Left renal pelvis (tissue), 4 donors: ENCODE measurements at regions not wholly inside any gene's neighbourhood (a gene's known extent, or its start where the extent isn't known, plus 50 kb on each side); places are given as distances from the start of the nearest gene placed in this dataset.

Experiments used
- DNase-seq, 4 donors: peaks; one replicate each; pipeline ENCODE4 v3.0.0-alpha.2; 2013; ENCODE audit warnings: low read depth in 4 of 4, low spot score in 3 of 4

GRCh38 chr18:42184685-42185477 lies 229.8 kb downstream of the PIK3C3 start:
- no peak for DNase-seq

DNA sequence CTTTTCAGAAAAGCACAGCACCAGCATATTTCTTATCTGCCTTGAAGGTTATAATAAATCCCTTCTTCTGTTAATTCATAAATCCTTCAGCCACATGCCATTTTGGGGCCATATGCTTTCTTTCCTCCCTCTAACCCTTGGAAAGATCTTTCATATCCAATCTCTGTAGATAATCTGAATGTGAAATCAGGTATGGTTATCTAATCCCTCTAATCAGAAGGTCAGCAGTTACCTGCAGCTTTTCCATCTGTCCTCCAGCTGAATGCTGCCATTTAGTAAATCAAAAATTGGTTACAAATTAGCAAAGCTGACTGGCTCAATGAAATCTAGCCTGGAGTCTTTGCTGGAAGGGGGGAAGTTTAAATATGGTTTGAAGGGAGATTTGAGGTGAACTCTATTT lies 230.5 kb downstream of the PIK3C3 start:
- DNase-seq: no peak

GRCh38 chr18:42187611-42188380 lies 232.8 kb downstream of the PIK3C3 start:
- no peak for DNase-seq

DNA sequence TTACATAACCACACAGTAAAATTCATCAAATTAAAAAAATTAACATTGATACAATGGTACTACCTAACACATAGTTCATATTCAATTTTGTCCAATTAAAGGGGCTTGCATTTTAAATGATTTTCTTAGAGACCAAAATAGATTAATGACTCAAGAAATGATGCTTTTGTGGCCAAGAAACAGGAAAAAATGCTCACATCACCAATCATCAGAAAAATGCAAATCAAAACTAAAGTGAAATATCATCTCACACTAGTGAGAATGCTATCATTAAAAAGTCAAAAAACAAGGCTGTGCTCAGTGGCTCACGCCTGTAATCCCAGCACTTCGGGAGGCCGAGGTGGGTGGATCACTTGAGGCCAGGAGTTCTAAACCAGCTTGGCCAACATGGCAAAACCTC lies 235.6 kb downstream of the PIK3C3 start:
- no peak for DNase-seq

DNA sequence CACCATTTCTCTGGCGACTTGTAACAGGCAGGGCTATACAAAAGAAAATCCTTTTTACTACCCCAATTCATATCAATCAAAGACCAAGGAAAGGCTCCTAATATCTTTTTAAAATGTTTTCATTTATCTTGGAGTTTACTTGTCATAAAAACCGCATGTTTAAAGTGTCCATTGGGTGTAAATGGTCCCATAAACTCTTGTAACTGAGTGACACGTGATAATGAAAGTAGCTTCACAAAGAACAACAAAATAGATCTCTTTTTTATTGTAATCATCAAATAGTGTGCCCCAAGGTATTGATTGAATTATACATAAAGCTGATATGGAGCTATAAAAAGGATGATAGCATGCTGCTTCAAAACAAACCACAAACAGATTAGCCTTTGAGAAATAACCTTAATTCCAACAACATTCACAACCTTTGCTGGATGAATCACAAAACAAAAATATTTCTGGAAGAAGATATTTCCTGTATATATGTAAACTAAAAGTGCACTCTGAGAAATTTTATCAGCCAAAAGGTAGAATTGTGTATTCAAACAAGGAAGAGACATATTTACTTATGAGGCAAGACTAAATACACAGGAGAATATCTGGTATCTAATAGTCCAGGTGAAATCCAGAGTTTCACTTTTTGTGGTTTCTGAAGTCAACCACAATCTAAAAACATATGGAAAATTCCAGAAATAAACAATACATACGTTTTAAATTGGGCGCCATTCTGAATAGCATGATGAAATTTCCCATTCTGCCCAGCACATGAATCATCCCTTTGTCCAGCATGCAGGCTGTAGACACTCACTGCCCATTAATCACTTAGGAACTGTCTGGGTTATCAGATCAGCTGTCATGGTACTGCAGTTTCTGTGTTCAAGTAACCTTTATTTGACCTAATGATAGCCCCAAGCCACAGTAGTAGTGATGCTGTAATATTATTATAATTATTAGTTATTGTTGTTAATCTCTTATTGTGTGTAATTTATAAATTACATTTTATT lies 237.5 kb downstream of the PIK3C3 start:
- DNase-seq: no peak

- no peak for DNase-seq
These were observed 241.6 kb downstream of the PIK3C3 start for GRCh38 chr18:42196651-42197050.

DNA sequence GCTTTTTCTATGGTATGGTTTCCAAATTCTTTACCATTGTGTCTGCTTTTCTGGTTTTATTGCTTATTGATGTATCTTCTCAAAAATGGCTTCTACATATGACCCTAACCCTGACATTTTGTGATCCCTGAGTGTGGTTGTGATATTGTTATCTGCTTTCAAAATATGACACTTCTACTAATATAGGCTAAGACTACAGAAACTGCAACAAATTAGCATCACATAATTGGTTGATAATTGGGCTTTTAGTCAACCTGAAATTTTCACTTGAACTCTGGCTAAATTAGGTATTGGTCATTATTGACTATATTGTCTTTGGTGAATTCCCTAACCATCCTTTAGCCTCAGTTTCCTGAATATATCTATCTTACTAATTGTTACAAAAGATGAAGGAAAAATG lies 246.1 kb downstream of the PIK3C3 start:
- no peak for DNase-seq

DNA sequence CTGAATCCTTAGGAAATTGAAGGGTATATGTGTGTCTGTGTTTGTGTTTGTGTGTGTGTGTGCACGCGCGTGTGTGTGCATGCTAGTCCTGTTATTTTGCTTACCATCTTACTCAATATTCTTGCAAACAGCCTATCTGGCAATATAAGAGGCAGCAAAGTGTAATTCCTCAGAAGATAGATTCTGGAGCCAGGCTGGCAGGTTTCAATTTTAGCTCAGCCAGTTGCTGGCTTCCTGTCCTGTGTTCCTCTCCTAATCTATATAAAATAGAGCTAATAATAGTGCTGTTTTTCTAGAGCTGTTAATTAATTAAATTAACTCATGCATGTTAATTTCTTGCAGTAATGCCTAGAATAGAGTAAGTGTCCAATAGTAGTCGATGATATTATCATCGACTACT lies 256.2 kb downstream of the PIK3C3 start:
- DNase-seq: no peak

GRCh38 chr18:42222557-42222956 lies 267.5 kb downstream of the PIK3C3 start:
- DNase-seq: no peak

- no peak for DNase-seq
These were observed 273.5 kb downstream of the PIK3C3 start for GRCh38 chr18:42228581-42228980.

DNA sequence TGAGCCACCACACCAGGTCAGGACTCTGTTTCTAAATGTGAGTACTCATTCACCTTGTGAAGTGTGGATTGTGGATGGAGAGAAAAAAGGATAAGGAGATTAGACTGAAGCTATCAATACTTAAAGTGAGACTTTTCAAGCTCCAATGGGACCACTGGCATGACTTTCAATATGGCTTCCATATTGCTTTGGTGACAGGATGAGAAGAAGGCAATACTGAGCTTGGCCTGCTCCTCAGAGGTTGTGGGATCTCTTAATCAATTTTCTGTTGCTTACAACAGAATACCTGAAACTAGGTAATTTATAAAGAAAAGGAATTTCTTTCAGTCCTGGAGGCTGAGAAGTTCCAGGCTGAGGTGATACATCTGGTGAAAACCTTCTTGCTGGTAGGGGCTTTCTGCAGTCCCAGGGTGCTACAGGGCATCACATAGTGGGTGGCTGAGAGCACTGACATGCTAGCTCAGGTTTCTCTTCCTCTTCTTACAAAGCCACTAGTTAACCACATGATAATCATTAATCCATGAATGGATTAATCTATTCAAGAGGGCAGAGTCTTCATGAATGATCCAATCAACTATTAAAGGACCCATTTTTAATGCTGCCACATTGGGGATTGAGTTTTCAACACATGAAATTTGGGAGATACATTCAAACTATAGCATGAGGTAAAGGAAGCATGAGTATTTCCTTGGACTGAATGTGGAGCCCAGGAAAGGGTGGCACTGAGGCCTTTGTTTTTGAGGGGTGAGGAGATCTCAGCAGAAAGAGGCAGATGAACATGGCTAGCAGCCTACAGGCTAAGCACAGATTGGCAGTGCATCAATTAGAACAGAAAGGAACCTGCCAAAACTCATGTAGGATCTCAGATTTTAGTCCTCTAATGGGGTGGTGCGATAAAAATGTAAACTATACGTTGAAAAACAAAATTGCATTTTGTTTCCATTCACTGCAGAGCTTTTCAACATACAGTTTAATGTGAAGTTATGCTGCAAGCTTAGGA lies 274.5 kb downstream of the PIK3C3 start:
- DNase-seq: no peak

DNA sequence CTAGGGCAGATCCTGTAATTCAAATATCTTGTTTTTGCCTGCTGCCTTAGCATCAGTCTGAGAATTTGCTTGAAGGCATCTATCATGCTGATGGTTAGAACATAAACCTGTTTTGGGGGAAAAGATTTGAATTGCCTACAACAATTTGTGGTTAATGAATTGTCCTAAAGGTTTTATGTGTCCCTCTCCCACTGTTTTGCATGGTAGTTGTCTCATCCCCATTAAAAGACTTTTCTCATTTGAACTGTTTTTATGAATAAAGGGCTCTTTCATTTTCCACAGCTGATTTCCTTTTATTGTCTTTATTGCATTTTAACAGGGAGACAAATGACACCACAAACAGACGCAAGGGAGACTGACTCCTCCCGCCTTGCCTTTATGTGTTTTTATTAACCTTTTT lies 275.6 kb downstream of the PIK3C3 start:
- DNase-seq: no peak

DNA sequence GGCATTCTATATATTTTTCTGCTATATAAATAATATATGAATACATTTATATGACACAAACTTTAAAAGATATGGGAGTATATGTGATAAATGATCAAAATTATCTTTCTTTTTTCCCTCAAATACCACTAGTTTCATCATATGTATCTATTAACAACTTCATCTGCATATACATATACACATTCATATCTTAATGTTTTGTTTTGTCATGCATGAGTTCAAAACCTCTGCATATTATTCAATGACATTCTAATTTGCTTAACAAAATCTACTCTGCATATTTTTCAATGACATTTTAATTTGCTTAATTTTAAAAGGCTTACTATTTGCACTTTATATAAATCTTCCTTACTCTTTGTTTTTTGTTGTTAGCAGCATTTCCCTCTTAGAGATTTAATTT lies 276.2 kb downstream of the PIK3C3 start:
- DNase-seq: no peak

- DNase-seq: no peak
These were observed 276.8 kb downstream of the PIK3C3 start for GRCh38 chr18:42231796-42232195.

DNA sequence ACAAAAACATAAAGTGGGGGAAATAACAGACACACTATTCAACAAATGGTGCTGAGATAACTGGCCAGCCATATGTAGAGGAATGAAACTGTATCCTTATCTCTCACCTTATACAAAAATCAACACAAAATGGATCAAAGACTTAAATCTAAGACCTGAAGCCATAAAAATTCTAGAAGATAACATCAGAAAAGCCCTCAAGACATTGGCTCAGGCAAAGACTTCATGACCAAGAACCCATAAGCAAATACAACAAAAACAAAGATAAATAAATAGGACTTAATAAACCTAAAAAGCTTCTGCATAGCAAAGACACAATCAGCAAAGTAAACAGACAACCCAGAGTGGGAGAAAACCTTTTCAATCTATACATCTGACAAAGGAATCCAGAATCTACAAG lies 278.9 kb downstream of the PIK3C3 start:
- DNase-seq: no peak

- DNase-seq: no peak
These were observed 287.7 kb downstream of the PIK3C3 start for GRCh38 chr18:42242758-42243157.

DNA sequence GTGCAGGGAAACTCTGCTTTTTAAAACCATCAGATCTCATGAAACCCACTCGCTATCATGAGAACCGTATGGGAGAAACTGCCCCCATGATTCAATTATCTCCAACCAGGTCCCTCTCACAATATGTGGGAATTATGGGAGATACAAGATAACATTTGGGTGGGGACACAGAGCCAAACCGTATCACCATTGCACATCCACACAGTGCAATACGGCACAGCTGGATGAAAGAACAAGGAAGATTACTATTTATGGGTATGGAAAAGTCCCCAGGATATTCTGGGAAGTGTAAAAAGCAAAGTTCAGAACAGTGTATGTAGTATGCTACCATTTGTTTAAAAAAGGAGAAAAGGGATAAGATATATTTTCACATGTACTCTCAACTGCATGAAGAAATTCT lies 290.1 kb downstream of the PIK3C3 start:
- DNase-seq: no peak

- no peak for DNase-seq
These were observed 301.1 kb downstream of the PIK3C3 start for GRCh38 chr18:42255908-42256765.
